HepG2 (cell line): ENCODE measurements at regions not wholly inside any gene's neighbourhood (a gene's known extent, or its start where the extent isn't known, plus 50 kb on each side); places are given as distances from the start of the nearest gene placed in this dataset.

ENCODE experiments used
- ATF1 ChIP-seq: IDR thresholded peaks from 2 replicates; pipeline ENCODE4 v1.6.1; 2016; ENCODE audit warnings: mild to moderate bottlenecking, control low read depth
- FOXK1 ChIP-seq: sonication (generic); formaldehyde crosslinking; IDR thresholded peaks from 2 replicates; pipeline ENCODE4 v1.4.0; 2020; ENCODE audit warnings: low read depth, missing genetic modification reagents, borderline replicate concordance
- GATA4 ChIP-seq: sonication (generic); IDR thresholded peaks from 2 replicates; pipeline ENCODE4 v1.6.1; 2016; ENCODE audit warnings: antibody characterized with exemption, low read depth, borderline replicate concordance
- HDAC2 ChIP-seq: sonication (generic); formaldehyde crosslinking; IDR thresholded peaks from 2 replicates; pipeline ENCODE4 v1.4.0; 2020; ENCODE audit warnings: missing genetic modification reagents
- KDM1A ChIP-seq: IDR thresholded peaks from 2 replicates; pipeline ENCODE4 v1.6.1; 2016; ENCODE audit warnings: missing compliant biosample characterization
- MEIS2 ChIP-seq: sonication (generic); formaldehyde crosslinking; IDR thresholded peaks from 2 replicates; pipeline ENCODE4 v1.9.0; 2021; ENCODE audit warnings: mild to moderate bottlenecking, missing genetic modification reagents
- MYC ChIP-seq: sonication (generic); formaldehyde crosslinking; IDR thresholded peaks from 2 replicates; pipeline ENCODE4 v1.9.0; 2021; ENCODE audit warnings: missing genetic modification reagents, borderline replicate concordance
- PRDM10 ChIP-seq: sonication (generic); formaldehyde crosslinking; IDR thresholded peaks from 2 replicates; pipeline ENCODE4 v1.4.0; 2020; ENCODE audit warnings: low read depth, missing genetic modification reagents
- RFXANK ChIP-seq: IDR thresholded peaks from 2 replicates; pipeline ENCODE4 v1.6.1; 2016
- RXRA ChIP-seq: sonication (generic); formaldehyde crosslinking; IDR thresholded peaks from 2 replicates; pipeline ENCODE4 v1.5.1; 2020; ENCODE audit warnings: missing genetic modification reagents
- SIX1 ChIP-seq: sonication (generic); formaldehyde crosslinking; IDR thresholded peaks from 2 replicates; pipeline ENCODE4 v1.4.0; 2020; ENCODE audit warnings: missing genetic modification reagents, borderline replicate concordance
- STAT5B ChIP-seq: sonication (generic); formaldehyde crosslinking; IDR thresholded peaks from 2 replicates; pipeline ENCODE4 v1.4.0; 2020; ENCODE audit warnings: missing genetic modification reagents
- TBX2 ChIP-seq: sonication (generic); formaldehyde crosslinking; IDR thresholded peaks from 2 replicates; pipeline ENCODE4 v1.5.0; 2020; ENCODE audit warnings: missing genetic modification reagents, mild to moderate bottlenecking, borderline replicate concordance
- ZBTB25 ChIP-seq: IDR thresholded peaks from 2 replicates; pipeline ENCODE4 v1.6.1; 2018; ENCODE audit warnings: missing genetic modification reagents
- ZNF512B ChIP-seq: sonication (generic); formaldehyde crosslinking; IDR thresholded peaks from 2 replicates; pipeline ENCODE4 v1.5.1; 2020; ENCODE audit warnings: missing genetic modification reagents, mild to moderate bottlenecking, borderline replicate concordance
- ZNF644 ChIP-seq: IDR thresholded peaks from 2 replicates; pipeline ENCODE4 v1.6.1; 2016; ENCODE audit warnings: low read depth
- ZNF670 ChIP-seq: sonication (generic); formaldehyde crosslinking; IDR thresholded peaks from 2 replicates; pipeline ENCODE4 v1.8.0; 2022; ENCODE audit warnings: mild to moderate bottlenecking, missing genetic modification reagents, borderline replicate concordance
- TF ChIP-seq, protein P1 (sequence below): IDR thresholded peaks from 2 replicates; pipeline ENCODE4 v1.6.1; 2016

DNA sequence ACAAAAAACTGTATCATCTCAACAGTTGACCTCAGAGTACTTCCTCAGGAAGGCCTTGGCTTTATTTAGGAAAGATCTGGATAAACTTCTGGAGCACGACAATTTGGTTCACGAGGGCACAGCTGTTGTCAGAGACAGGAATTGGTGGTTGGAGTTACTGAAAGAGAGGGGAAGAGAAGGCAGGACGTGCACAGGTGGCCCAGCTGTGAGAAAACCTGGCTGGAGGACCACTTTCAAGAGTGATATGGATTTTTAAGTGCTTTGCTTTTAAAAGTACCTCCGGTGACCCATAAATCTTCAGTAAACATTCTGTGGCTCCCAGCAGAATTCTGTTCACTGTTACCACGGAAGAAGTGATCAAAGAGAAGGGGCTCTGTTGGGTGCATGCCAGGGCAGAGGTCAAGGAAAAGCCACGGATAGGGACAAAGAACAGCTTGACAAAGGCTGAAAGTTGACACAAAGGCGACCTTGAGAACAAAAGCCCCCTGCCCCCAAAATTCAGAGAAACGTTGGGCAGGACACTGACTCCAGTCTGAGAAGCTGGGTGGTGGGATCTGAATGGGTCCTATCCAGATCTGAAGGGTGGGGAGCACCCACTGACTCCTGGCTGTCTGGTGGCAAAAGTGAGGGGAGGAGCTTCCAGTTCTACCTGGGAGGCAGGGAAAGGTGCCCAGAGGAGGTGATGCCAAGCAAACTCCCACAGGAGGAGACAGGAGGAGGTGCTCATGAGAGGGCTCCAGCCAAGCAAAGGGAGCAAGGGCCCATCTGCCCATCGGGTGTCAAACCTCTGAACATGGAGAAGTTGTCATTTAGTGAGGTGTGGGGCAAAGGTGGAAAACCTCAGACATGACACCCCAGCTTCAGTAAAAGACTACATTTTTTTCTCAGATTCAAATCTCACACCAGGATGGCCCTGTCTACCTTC lies 89.4 kb upstream of the UXS1 start (continued):
- TF ChIP-seq, protein P1, sequence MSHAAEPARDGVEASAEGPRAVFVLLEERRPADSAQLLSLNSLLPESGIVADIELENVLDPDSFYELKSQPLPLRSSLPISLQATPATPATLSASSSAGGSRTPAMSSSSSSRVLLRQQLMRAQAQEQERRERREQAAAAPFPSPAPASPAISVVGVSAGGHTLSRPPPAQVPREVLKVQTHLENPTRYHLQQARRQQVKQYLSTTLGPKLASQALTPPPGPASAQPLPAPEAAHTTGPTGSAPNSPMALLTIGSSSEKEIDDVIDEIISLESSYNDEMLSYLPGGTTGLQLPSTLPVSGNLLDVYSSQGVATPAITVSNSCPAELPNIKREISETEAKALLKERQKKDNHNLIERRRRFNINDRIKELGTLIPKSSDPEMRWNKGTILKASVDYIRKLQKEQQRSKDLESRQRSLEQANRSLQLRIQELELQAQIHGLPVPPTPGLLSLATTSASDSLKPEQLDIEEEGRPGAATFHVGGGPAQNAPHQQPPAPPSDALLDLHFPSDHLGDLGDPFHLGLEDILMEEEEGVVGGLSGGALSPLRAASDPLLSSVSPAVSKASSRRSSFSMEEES (CRISPR knock-in tag), result peak; percentile 59; the same call in 1 of the 2 replicates
- TF ChIP-seq KDM1A (CRISPR knock-in tag), result peak; percentile 79; the same call in 1 of the 2 replicates
- peak; percentile 70; the same call in 1 of the 2 replicates for TF ChIP-seq STAT5B (CRISPR knock-in tag)
- TF ChIP-seq ZNF512B (CRISPR knock-in tag), result peak; percentile 53; the same call in 1 of the 2 replicates
- TF ChIP-seq GATA4, result peak; percentile 85; the same call in 1 of the 2 replicates
- 0 out of 2 replicates have a peak, but pooled peaks have one; percentile 50 for TF ChIP-seq RFXANK
- TF ChIP-seq MYC (CRISPR knock-in tag), result 0 out of 2 replicates have a peak, but pooled peaks have one; percentile 15
- TF ChIP-seq PRDM10, result 0 out of 2 replicates have a peak, but pooled peaks have one; percentile 52
- peak; percentile 95 for TF ChIP-seq RXRA (CRISPR knock-in tag)
- TF ChIP-seq ZBTB25 (CRISPR knock-in tag), result peak; percentile 86
- TF ChIP-seq ZNF644 (CRISPR knock-in tag), result peak; percentile 19; the same call in 1 of the 2 replicates
- peak; percentile 90; the same call in 1 of the 2 replicates for TF ChIP-seq TBX2 (CRISPR knock-in tag)
- peak; percentile 75; the same call in 1 of the 2 replicates for TF ChIP-seq FOXK1
- TF ChIP-seq ATF1, result peak; percentile 61; the same call in 1 of the 2 replicates
- peak; percentile 95 for TF ChIP-seq HDAC2 (CRISPR knock-in tag)
- TF ChIP-seq MEIS2 (CRISPR knock-in tag), result peak; percentile 88
- peak; percentile 79 for TF ChIP-seq SIX1 (CRISPR knock-in tag)
- peak; percentile 71; the same call in 1 of the 2 replicates for TF ChIP-seq ZNF670
